H1 (cell line): ENCODE measurements at regions not wholly inside any gene's neighbourhood (a gene's known extent, or its start where the extent isn't known, plus 50 kb on each side); places are given as distances from the start of the nearest gene placed in this dataset.

Experiments
- BACH1 ChIP-seq: IDR thresholded peaks from 2 replicates; pipeline ENCODE4 v1.6.1; 2012; ENCODE audit warnings: low read length, improper control_type of control experiment
- CBX5 ChIP-seq: fragments of 300-800, 300-1000 bp; sonication (generic); IDR thresholded peaks from 2 replicates; pipeline ENCODE4 v1.7.1; 2016; ENCODE audit warnings: antibody characterized with exemption, low read length, low read depth
- KDM1A ChIP-seq: fragments of 200-600, 300-600 bp; sonication (generic); IDR thresholded peaks from 2 replicates; pipeline ENCODE4 v1.7.1; 2016; ENCODE audit warnings: mild to moderate bottlenecking, low read length, borderline replicate concordance
- PHF8 ChIP-seq: fragments of 200-600 bp; sonication (generic); conservative IDR thresholded peaks from 2 replicates; pipeline ENCODE4 v1.7.1; 2012; ENCODE audit warnings: low read depth, mild to moderate bottlenecking, inconsistent platforms, low read length, moderate library complexity
- POLR2A ChIP-seq, 2 experiments: IDR thresholded peaks; 1 replicate in 1 of 2; 2 replicates in 1 of 2; pipeline ENCODE4 v1.6.1; 2011; ENCODE audit warnings: low read depth in 2 of 2, low read length in 2 of 2, mild to moderate bottlenecking in 2 of 2; ENCODE audit errors: control extremely low read depth in 1 of 2
- POLR2AphosphoS5 ChIP-seq: IDR thresholded peaks from 2 replicates; pipeline ENCODE4 v1.6.1; 2011; ENCODE audit warnings: low read depth, low read length
- POU5F1 ChIP-seq: IDR thresholded peaks from 2 replicates; pipeline ENCODE4 v1.6.1; 2011; ENCODE audit warnings: low read depth, mild to moderate bottlenecking, low read length, moderate library complexity
- SP2 ChIP-seq: IDR thresholded peaks from 2 replicates; pipeline ENCODE4 v1.6.1; 2012; ENCODE audit warnings: mild to moderate bottlenecking, low read length, inconsistent platforms
- TBP ChIP-seq: IDR thresholded peaks from 2 replicates; pipeline ENCODE4 v1.6.1; 2011; ENCODE audit warnings: low read depth, low read length, improper control_type of control experiment
- TF ChIP-seq, protein P1 (sequence below): fragments of 300-600 bp; sonication (generic); IDR thresholded peaks from 2 replicates; pipeline ENCODE4 v1.7.1; 2012; ENCODE audit warnings: low read length, moderate library complexity, mild to moderate bottlenecking, inconsistent platforms; ENCODE audit not compliant: insufficient replicate concordance

DNA sequence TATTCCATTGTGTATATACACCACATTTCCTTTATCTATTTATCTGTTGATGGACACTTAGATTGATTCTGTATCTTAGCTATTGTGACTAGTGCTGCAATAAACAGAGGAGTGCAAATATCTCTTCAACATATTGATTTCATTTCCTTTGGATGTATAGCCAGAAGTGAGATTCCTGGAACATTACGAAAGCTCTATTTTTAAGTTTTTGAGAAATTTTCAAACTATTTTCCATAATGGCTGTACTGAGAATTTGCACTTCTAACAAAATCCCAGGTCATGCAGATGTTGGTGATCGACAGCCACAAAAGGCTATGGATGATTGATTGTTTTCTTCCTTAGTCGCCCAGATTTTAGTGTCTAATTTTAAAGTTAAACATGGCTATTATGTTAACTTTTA lies 132.7 kb upstream of the MTAP start (continued):
- TF ChIP-seq, protein P1, sequence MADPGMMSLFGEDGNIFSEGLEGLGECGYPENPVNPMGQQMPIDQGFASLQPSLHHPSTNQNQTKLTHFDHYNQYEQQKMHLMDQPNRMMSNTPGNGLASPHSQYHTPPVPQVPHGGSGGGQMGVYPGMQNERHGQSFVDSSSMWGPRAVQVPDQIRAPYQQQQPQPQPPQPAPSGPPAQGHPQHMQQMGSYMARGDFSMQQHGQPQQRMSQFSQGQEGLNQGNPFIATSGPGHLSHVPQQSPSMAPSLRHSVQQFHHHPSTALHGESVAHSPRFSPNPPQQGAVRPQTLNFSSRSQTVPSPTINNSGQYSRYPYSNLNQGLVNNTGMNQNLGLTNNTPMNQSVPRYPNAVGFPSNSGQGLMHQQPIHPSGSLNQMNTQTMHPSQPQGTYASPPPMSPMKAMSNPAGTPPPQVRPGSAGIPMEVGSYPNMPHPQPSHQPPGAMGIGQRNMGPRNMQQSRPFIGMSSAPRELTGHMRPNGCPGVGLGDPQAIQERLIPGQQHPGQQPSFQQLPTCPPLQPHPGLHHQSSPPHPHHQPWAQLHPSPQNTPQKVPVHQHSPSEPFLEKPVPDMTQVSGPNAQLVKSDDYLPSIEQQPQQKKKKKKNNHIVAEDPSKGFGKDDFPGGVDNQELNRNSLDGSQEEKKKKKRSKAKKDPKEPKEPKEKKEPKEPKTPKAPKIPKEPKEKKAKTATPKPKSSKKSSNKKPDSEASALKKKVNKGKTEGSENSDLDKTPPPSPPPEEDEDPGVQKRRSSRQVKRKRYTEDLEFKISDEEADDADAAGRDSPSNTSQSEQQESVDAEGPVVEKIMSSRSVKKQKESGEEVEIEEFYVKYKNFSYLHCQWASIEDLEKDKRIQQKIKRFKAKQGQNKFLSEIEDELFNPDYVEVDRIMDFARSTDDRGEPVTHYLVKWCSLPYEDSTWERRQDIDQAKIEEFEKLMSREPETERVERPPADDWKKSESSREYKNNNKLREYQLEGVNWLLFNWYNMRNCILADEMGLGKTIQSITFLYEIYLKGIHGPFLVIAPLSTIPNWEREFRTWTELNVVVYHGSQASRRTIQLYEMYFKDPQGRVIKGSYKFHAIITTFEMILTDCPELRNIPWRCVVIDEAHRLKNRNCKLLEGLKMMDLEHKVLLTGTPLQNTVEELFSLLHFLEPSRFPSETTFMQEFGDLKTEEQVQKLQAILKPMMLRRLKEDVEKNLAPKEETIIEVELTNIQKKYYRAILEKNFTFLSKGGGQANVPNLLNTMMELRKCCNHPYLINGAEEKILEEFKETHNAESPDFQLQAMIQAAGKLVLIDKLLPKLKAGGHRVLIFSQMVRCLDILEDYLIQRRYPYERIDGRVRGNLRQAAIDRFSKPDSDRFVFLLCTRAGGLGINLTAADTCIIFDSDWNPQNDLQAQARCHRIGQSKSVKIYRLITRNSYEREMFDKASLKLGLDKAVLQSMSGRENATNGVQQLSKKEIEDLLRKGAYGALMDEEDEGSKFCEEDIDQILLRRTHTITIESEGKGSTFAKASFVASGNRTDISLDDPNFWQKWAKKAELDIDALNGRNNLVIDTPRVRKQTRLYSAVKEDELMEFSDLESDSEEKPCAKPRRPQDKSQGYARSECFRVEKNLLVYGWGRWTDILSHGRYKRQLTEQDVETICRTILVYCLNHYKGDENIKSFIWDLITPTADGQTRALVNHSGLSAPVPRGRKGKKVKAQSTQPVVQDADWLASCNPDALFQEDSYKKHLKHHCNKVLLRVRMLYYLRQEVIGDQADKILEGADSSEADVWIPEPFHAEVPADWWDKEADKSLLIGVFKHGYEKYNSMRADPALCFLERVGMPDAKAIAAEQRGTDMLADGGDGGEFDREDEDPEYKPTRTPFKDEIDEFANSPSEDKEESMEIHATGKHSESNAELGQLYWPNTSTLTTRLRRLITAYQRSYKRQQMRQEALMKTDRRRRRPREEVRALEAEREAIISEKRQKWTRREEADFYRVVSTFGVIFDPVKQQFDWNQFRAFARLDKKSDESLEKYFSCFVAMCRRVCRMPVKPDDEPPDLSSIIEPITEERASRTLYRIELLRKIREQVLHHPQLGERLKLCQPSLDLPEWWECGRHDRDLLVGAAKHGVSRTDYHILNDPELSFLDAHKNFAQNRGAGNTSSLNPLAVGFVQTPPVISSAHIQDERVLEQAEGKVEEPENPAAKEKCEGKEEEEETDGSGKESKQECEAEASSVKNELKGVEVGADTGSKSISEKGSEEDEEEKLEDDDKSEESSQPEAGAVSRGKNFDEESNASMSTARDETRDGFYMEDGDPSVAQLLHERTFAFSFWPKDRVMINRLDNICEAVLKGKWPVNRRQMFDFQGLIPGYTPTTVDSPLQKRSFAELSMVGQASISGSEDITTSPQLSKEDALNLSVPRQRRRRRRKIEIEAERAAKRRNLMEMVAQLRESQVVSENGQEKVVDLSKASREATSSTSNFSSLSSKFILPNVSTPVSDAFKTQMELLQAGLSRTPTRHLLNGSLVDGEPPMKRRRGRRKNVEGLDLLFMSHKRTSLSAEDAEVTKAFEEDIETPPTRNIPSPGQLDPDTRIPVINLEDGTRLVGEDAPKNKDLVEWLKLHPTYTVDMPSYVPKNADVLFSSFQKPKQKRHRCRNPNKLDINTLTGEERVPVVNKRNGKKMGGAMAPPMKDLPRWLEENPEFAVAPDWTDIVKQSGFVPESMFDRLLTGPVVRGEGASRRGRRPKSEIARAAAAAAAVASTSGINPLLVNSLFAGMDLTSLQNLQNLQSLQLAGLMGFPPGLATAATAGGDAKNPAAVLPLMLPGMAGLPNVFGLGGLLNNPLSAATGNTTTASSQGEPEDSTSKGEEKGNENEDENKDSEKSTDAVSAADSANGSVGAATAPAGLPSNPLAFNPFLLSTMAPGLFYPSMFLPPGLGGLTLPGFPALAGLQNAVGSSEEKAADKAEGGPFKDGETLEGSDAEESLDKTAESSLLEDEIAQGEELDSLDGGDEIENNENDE: no peak
- no peak for TF ChIP-seq BACH1
- no peak for TF ChIP-seq POU5F1
- TF ChIP-seq TBP: no peak
- no peak for TF ChIP-seq POLR2AphosphoS5
- TF ChIP-seq PHF8: no peak
- no peak for TF ChIP-seq SP2
- TF ChIP-seq CBX5: no peak
- TF ChIP-seq POLR2A (IDR thresholded peaks at IDR 0.05; ENCODE audit: control extremely low read depth in 1 of 2, low read depth in 2 of 2, low read length in 2 of 2): no peak
- TF ChIP-seq KDM1A: no peak
